GM18517 (cell line): ENCODE measurements at regions not wholly inside any gene's neighbourhood (a gene's known extent, or its start where the extent isn't known, plus 50 kb on each side); places are given as distances from the start of the nearest gene placed in this dataset.
A peak's percentile ranks its signal among the peaks of the same experiment; 100 is the strongest.

ENCODE experiments used
- ATAC-seq: cut with Tn5 transposase; IDR thresholded peaks from one replicate; pipeline ENCODE4 v1.9.1; 2021; ENCODE audit warnings: mild to moderate bottlenecking, moderate library complexity; ENCODE audit not compliant: unreplicated experiment

GRCh38 chr2:181332044-181332605 lies 125.1 kb upstream of the ITGA4 start:
- ATAC-seq: no peak

DNA sequence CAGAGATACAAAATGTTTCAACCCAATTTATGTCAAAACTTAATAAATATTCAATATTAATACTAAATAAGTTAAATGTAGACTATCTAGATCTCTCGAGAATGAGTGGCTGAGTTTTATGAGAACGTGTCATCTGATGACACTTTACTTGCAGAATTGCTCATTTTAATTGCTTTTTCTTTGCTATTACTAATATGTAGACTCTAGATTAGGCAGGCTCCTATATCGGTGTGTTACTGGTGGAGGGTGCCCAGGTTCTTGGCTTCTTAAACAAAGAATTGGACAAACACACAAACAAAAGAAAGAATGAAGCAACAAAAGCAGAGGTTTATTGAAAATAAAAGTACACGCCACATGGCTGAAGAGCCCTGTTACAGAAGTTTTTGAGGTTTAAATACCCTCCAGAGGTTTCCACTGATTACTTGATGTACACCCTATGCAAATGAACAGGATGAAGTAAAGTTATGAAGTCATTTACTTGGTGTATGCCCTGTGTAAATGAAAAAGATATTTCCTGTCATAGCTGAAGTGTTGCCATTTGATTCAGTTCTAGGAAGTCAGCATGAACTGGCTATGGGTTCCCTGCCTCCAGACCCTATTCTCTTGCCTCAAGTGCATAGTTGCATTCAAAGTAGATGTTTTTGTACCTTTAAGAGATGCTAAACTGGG lies 122.9 kb upstream of the ITGA4 start:
- no peak for ATAC-seq

- ATAC-seq: no peak
Measured at GRCh38 chr2:181340891-181341290, 116.3 kb upstream of the ITGA4 start.

DNA sequence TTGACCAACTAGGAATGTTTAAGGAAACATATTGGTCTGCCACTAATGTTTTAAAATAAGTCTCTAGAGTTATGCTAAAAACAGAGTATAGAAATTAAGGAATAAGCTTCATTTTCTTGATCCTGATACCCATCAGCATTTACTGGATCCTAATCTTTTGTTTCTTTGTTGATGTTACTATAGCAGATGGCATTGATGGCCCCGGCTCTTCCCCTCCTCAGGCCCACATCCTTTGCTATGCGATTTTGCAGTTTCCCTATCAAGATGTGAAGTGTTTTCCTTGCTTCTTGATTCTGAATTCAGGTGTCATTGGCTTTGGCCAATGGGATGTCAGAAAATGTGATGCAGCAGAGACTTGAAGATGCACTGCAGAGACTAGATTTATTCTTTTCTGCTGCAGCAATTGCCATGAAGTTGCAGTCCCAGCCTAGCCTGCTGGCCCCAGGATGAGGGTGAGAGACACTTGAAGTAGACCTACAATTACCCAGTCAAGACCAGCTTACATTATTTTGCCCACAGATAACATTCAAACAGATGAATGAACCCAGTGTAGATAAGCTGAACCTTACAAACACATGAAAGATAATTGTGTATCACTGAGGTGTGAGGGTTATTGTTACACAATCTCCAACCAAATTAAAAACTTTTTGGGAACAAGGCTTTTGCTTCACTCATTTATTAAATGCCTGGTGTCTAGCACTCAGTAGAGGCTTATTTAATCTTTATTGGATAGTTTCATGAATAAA lies 115.2 kb upstream of the ITGA4 start:
- no peak for ATAC-seq

DNA sequence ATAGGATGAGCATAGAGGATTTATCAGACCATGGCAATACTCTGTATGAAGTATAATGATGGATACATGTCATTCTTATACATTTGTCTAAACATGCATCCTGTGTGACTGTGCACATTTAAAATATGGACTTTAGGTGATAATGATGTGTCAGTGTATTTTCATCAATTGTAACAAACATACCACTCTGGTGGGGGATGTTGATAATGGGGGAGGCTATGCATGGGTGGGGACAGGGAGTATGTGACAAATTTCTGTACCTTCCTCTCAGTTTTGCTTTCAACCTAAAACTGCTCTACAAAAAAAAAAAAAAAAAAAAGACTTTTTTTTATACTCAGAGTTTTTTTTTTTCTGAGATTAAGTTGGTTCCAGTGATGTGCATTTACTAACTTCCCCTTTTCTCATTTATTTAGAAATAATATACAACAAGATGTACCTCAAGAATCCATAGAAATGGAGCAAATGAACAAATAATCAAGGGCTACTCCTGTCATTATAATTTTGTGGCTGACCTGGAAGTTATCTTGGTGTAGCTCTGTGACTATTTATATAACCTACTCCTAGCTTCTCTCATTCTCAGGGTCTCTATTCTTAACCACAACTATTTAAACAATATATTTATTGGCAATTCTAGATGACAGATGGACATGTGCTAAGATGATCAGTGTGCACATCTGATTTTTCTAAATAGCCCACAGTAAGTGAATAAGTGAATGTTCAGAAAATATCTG lies 108.9 kb upstream of the ITGA4 start:
- peak; percentile 89 for ATAC-seq

DNA sequence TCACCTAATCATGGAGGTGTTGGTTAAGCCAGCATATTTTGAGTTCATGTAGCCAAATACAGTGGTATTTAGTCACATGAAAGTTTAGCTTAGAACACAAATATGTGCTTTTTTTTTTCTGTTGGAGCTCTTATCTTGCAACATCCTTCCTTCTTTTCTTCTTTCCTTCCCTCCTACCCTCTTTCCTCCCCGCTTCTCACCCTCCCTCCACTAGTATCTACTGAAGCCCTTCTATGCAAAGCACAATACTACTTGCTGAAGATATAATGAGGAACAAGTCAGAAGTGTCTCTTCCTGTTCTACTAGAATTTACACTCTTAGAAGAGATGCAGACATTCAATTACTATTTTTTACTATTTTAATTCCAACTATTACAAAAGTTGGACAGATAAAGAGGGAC lies 105.0 kb upstream of the ITGA4 start:
- ATAC-seq: no peak

- ATAC-seq: no peak
Measured at GRCh38 chr2:181354626-181355025, 102.6 kb upstream of the ITGA4 start.

DNA sequence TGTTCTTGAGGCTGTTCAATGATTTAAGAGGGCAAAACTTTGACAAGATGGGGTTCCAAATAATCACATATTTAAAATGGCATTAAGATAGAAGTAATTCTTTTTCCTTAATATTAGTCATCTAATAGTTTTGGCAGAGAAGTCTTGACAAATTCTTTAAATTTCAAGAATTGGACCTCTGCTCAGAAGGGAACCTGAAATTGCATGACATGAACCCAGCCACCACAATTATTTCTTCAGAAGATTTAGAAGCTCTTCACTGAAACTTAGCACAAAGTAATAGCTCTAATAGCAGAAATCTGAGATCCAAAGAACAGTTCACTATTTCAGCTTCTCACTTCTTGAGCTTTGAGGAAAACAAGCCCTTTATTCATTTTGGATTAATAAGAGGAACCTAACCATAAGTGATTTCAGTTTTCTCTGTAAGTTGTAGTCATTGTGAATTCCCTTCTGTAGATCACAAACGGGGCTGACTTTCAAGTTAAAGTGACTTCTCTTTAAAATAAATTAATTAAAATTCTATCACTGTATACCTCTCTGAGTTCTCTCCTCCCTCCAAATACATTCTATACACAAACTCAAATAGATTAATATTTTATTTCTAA lies 100.6 kb upstream of the ITGA4 start:
- no peak for ATAC-seq

GRCh38 chr2:181357979-181358378 lies 99.2 kb upstream of the ITGA4 start:
- no peak for ATAC-seq

DNA sequence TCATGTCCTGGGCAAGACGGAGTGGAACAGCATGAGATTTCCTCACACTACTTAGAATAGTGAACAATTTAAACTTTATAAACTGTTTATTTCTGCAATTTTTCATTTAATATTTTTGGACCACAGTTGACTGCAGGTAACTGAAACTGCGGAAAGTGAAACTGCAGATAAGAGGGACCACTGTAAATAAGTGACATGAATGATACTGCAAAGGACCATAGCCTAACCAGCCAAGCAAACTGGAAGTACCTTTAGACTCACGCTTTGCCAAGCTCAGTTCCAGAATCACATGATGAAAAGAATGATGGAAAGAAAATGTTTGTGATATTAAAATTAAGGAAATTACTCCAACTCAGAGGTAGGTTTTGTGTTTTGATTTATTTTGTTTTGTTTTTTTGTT lies 94.6 kb upstream of the ITGA4 start:
- no peak for ATAC-seq

- ATAC-seq: no peak
Measured at GRCh38 chr2:181363164-181363563, 94.0 kb upstream of the ITGA4 start.

DNA sequence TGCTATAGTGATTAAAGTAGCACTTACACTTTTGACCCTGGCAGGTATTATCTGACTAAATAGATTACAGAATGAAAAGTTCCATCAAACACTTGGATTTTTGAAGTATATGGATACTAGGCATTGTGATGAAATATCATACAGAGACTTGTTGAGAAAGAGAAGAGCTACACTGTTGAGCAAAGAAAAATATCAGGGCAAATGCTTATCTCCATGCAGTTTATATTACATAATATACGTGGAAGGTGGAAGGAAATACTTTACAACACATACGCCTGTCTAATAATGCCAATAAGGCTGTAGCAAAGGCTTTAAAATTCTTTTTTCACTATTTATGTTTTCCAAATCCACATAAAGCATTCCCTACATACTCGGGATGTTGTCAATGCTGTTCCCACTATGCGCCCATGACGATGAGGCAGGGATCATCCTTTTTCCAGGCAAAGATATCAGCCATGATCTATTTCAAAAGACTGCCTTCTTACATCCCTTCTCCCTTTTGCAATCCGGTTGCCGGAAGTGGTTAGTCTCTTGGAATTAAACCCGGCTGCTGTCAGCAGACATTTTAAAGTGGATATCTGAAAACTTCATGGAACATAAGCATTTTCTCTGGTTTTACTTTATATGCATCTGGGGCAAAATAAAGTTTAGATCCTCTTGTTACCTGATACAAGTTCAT lies 92.6 kb upstream of the ITGA4 start:
- no peak for ATAC-seq

GRCh38 chr2:181366675-181367175 lies 90.5 kb upstream of the ITGA4 start:
- no peak for ATAC-seq

- no peak for ATAC-seq
Measured at GRCh38 chr2:181367411-181367810, 89.8 kb upstream of the ITGA4 start.

DNA sequence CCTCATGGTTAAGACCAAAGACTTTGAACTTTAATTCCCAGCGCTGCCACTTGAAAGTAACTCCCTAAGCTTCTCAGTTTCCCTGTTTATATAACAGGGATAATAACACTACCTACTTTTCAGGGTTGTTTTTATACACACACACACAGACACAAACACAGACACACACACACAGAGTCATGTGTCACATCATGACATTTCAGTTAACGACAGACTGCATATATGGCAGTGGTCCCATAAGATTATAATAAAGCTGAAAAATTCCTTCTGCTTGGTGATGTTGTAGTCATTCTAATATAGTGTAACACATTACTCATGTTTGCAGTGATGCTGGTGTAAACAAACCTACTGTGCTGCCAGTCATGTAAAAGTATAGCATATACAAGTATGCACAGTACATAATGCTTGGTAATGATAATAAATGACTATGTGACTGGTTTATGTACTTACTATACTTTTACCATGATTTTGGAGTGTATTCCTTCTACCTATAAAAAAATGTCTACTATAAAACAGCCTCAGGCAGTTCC lies 89.2 kb upstream of the ITGA4 start:
- ATAC-seq: no peak

DNA sequence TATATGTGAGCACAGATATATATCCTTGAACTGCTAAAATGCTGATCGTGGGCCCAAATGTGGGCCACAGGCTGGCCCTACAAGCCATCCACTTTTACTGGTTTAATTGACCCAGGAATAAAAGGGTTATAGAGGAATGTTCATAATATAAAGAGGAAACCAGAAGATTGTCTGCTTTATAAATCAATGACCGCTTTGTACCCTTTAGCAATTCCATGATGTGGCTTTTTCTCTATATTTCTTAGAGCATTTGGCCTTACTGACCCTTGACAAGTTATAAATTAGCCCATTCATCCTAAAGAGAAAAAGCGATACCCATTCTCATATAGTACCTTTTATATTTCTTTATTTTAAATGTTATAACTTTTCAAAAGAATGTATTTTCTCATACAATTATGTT lies 87.1 kb upstream of the ITGA4 start:
- ATAC-seq: no peak

- ATAC-seq: no peak
Measured at GRCh38 chr2:181371195-181371594, 86.0 kb upstream of the ITGA4 start.

DNA sequence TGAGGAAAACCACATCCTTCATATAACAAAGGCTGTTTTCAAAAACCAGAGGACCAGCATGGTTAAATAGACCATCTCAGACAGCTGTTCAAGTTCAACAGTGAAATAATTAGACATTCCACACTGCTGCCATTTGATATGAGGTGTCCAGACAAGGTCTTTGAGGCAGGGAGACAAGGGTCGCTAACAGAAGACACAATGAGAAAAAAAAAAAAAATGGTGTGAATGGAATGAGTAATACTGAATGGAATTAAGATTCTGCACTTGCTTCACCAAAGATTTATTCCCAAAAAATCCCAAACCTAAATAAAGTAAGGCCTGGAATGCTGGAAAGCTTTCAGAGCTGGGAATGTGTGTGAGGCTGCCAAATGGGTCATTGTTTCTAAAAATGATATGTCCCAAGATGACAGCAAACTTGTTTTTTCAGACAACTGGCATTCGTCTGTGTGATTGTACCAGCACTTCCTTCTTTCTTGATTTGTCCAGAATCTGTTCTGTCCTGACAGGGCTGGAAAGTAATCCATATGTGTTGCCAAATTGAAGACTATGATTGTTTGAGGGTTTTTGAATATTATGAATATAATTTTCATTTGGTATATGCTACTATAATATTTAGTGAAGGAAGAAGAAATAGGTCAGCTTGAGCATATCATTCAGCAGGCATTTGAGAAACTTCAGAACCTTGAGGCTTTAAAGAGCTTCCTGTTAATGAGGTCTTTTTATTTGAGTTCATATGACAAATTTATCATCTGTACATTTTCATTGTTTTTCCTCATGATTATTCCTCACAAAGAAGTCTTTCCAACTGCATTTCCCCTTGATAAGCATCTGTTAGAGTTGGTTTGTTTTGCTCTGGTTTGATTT lies 85.2 kb upstream of the ITGA4 start:
- ATAC-seq: no peak

DNA sequence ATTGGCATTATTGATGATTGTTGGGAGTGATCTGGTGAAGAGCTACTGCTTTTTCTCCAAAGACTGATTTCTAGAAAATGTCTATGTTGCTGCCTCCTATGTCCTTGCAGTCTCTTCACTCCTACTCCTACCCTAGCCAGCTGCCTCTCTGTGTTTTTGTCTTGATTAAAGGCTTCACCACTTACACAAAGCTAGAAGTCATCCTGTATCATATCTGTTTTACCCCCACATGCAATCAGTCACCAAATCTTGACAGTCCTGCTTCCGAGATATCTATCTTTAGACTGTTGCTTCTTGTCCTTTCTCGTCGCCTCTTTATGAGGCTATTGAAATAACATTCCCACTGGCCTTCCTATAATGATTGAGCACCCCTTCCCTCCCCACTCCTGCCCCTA lies 84.5 kb upstream of the ITGA4 start:
- ATAC-seq: no peak
